Peyer's patch (tissue), 4 donors: ENCODE measurements at regions not wholly inside any gene's neighbourhood (a gene's known extent, or its start where the extent isn't known, plus 50 kb on each side); places are given as distances from the start of the nearest gene placed in this dataset.

Experiments used
- DNase-seq, 3 donors: peaks; one replicate each; pipeline ENCODE4 v3.0.0-alpha.2; 2017 to 2019
- H3K27ac ChIP-seq, 4 donors: fragments of 200-600 bp; sonication (generic); one replicate each; pipeline ENCODE4 v1.5.1; 2016 to 2019
- H3K27me3 ChIP-seq, 2 donors: fragments of 200-600 bp; sonication (generic); one replicate each; pipeline ENCODE4 v1.5.1; 2019
- H3K36me3 ChIP-seq, 3 donors: fragments of 200-600 bp; sonication (generic); one replicate each; pipeline ENCODE4 v1.5.1; 2016 to 2019
- H3K4me1 ChIP-seq, 4 donors: fragments of 200-600 bp; sonication (generic); one replicate each; pipeline ENCODE4 v1.5.1; 2016 to 2019
- H3K4me3 ChIP-seq, 4 donors: fragments of 200-600 bp; sonication (generic); 1 replicate in 3 of 4; 2 replicates in 1 of 4; pipeline ENCODE4 v1.5.1; 2016 to 2019; ENCODE audit warnings: mild to moderate bottlenecking in 1 of 4
- H3K9me3 ChIP-seq, 4 donors: fragments of 200-600 bp; sonication (generic); one replicate each; pipeline ENCODE4 v1.5.1; 2016 to 2019; ENCODE audit warnings: mild to moderate bottlenecking in 1 of 4
- POLR2A ChIP-seq, 2 donors: fragments of 450-650 bp; IDR thresholded peaks; one replicate each; pipeline ENCODE4 v1.5.1; 2017; ENCODE audit warnings: antibody characterized with exemption in 2 of 2, mild to moderate bottlenecking in 2 of 2, moderate library complexity in 2 of 2
- TF ChIP-seq, protein P1 (sequence below), 6 experiments: fragments of 450-650 bp in 4 of 6; fragments of 200-600 bp in 2 of 6; sonication (generic) in 1 of 6; IDR thresholded peaks; one replicate each; pipeline ENCODE4 v1.5.1; 2017 to 2019; ENCODE audit warnings: antibody characterized with exemption in 6 of 6, mild to moderate bottlenecking in 3 of 6, moderate library complexity in 1 of 6

DNA sequence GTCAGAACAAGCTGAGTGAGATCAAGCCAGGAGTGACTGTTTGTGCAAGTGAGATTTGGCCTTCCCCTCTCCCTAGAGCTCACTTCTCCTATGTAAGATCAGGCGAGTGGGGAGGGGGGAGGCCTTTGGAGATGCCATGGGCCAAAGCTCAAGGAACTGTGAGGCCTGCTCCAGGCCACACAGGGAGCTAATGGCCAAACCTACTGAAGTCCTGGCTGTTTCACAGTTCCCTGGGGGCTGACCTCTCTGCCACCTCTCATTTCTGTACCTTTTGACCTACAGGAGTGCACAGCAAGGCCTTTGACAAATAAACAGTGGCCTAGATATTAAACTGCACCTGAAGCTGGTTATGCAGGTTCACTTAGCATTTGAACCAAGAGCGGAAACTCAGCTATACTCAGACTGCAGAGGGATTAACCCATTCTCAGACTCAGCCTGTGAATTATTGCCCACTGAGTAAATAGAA, 235.0 kb upstream of the NT5C1B start:
- no peak overlapping the region for H3K27ac ChIP-seq

DNA sequence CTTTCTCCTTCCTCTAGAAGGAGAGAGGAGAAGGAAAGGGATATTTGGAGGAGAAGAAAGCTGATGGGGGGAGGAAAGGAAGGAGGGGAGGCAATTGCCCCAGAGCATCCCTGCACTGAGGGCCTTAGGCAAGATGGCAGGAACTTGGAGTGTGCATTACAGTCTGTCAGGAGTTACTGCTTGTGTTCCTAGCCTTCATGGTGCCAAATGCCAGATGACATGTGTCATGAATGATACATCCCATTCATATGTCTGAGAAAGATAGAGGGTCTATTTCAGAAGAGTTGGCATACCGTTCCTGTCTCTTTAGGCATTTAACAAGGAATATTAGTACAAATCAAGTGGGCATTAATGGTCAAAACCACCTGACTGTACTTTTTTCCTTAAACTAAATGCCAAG, 232.1 kb upstream of the NT5C1B start:
- no peaks in the 10 kb centered on the region for H3K36me3 ChIP-seq
- TF ChIP-seq, protein P1, sequence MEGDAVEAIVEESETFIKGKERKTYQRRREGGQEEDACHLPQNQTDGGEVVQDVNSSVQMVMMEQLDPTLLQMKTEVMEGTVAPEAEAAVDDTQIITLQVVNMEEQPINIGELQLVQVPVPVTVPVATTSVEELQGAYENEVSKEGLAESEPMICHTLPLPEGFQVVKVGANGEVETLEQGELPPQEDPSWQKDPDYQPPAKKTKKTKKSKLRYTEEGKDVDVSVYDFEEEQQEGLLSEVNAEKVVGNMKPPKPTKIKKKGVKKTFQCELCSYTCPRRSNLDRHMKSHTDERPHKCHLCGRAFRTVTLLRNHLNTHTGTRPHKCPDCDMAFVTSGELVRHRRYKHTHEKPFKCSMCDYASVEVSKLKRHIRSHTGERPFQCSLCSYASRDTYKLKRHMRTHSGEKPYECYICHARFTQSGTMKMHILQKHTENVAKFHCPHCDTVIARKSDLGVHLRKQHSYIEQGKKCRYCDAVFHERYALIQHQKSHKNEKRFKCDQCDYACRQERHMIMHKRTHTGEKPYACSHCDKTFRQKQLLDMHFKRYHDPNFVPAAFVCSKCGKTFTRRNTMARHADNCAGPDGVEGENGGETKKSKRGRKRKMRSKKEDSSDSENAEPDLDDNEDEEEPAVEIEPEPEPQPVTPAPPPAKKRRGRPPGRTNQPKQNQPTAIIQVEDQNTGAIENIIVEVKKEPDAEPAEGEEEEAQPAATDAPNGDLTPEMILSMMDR (IDR thresholded peaks at IDR 0.05) = no peak
- TF ChIP-seq POLR2A (IDR thresholded peaks at IDR 0.05) = no peak
- no peaks in the 10 kb centered on the region for H3K9me3 ChIP-seq
- no peaks in the 10 kb centered on the region for H3K27me3 ChIP-seq
- no peaks in the 10 kb centered on the region for H3K4me1 ChIP-seq
- H3K4me3 ChIP-seq = no peak overlapping the region
- H3K27ac ChIP-seq = no peak overlapping the region
- no peak for DNase-seq

More for the DNA sequence above, 235.0 kb upstream of the NT5C1B start:
- DNase-seq = no peak
- H3K4me3 ChIP-seq = no peak overlapping the region
- H3K9me3 ChIP-seq = no peaks in the 10 kb centered on the region
- TF ChIP-seq, protein P1 (IDR thresholded peaks at IDR 0.05) = no peak
- no peak for TF ChIP-seq POLR2A (IDR thresholded peaks at IDR 0.05)
- H3K27me3 ChIP-seq = no peaks in the 10 kb centered on the region
- H3K36me3 ChIP-seq = no peaks in the 10 kb centered on the region
- peaks cover 0 to 3% (median 0%) of the 10 kb centered on the region in 4 donors for H3K4me1 ChIP-seq

DNA sequence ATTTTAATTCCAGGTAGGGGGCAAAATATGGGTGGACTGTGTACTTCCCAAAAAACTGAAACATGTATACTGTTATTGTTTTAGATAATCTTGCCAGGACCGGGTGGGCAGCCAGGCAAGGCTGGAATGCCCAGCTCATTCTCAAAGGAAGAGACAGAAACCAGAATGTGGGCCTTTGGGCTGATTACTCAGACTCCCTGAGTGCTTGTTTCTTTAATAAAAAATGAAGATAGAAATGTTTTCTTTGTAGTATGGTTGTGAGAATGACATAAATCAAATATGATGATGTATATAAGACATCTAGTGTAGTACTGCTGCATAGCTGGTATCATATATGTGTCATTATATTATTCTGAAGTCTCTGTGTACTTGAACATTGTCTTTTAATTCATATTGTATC, 231.6 kb upstream of the NT5C1B start:
- H3K4me3 ChIP-seq = no peak overlapping the region
- no peaks in the 10 kb centered on the region for H3K36me3 ChIP-seq
- H3K4me1 ChIP-seq = no peaks in the 10 kb centered on the region
- TF ChIP-seq, protein P1 (IDR thresholded peaks at IDR 0.05) = no peak
- TF ChIP-seq POLR2A (IDR thresholded peaks at IDR 0.05) = no peak
- H3K27ac ChIP-seq = no peak overlapping the region
- H3K9me3 ChIP-seq = no peaks in the 10 kb centered on the region
- H3K27me3 ChIP-seq = no peaks in the 10 kb centered on the region
- no peak for DNase-seq

DNA sequence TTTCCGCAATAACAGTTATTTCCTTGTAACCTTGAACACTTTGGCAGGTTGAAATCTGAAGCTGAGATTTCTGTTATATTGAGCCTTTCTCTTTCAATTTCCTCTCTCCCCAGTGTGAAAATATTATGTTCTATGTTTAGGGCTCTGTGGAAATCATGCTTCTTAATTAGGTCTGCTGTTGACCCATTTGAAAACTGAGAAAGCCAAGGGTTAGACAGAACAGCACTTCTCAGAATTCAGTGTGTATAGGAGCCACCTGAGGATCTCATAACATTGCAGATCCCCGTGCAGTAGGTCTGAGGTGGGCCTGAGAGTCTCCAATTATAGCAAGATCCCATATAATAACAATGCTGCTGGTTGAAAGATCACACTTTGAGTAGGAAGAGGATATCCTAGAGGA, 230.2 kb upstream of the NT5C1B start:
- H3K27me3 ChIP-seq = no peaks in the 10 kb centered on the region
- no peaks in the 10 kb centered on the region for H3K36me3 ChIP-seq
- no peaks in the 10 kb centered on the region for H3K9me3 ChIP-seq
- no peak for DNase-seq
- TF ChIP-seq, protein P1 (IDR thresholded peaks at IDR 0.05) = no peak
- TF ChIP-seq POLR2A (IDR thresholded peaks at IDR 0.05) = no peak
- H3K4me3 ChIP-seq = no peak overlapping the region
- H3K4me1 ChIP-seq = no peaks in the 10 kb centered on the region
- no peak overlapping the region for H3K27ac ChIP-seq

DNA sequence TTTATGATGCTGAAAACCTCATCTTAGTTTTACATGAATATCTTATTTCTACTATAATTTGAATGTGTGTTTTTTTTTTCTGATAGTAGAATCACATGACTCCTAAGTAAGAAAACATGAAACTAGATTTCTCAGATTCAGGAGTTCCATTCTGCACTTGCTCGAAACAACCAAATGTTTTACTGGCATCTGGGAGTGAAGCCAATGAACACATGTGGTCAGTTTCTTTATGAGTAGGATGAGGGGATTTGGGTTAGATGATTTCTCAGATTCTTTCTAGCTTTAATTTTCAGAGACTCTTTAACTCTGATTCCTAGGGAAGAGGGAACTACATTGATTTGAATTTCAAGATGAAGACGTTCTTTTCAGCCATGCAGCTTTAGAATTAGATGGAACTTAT, 225.0 kb upstream of the NT5C1B start:
- no peak for DNase-seq
- no peaks in the 10 kb centered on the region for H3K4me1 ChIP-seq
- TF ChIP-seq, protein P1 (IDR thresholded peaks at IDR 0.05) = no peak
- no peak overlapping the region for H3K27ac ChIP-seq
- no peaks in the 10 kb centered on the region for H3K36me3 ChIP-seq
- H3K4me3 ChIP-seq = no peak overlapping the region
- no peaks in the 10 kb centered on the region for H3K9me3 ChIP-seq
- no peaks in the 10 kb centered on the region for H3K27me3 ChIP-seq

DNA sequence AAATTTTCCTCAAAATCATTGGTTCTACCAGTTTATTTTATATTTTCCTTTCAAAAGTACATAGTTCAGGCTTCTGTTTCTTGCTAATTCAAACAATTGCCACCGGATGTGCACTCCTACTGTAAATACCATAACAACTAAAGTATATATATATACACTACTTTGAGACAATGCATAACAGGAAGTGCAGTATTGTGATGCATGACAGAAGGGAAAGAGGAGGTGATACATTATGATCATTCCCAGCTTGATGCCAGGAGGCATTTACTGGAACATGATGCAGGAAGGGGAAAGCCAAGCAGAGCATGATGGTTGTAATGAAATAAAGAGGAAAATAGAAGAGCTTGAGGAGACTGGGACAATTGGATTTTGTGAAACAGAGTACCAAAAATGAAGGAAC, 215.2 kb upstream of the NT5C1B start:
- Histone ChIP-seq H3K4me3 (no peak overlapping the region), H3K9me3 (no peaks in the 10 kb centered on the region), H3K4me1 (no peaks in the 10 kb centered on the region), H3K36me3 (no peaks in the 10 kb centered on the region), H3K27ac (no peak overlapping the region), H3K27me3 (no peaks in the 10 kb centered on the region)
- TF ChIP-seq, protein P1 (IDR thresholded peaks at IDR 0.05) = no peak
- no peak for TF ChIP-seq POLR2A (IDR thresholded peaks at IDR 0.05)
- no peak for DNase-seq
